DOHH2 (cell line): ENCODE measurements at regions not wholly inside any gene's neighbourhood (a gene's known extent, or its start where the extent isn't known, plus 50 kb on each side); places are given as distances from the start of the nearest gene placed in this dataset.

Experiments
- H3F3A ChIP-seq: fragments of 200-600 bp; sonication (generic), shearing (Covaris generic); 2 replicates; pipeline ENCODE4 v1.6.0; 2016; ENCODE audit warnings: antibody characterized with exemption, mild to moderate bottlenecking; ENCODE audit not compliant: control insufficient read depth, insufficient read depth
- H3K27ac ChIP-seq: fragments of 200-600 bp; sonication (generic); 2 replicates; pipeline ENCODE4 v1.5.1; 2014; ENCODE audit warnings: low read depth, mild to moderate bottlenecking, low read length, moderate library complexity
- H3K27me3 ChIP-seq: fragments of 200-600 bp; sonication (generic); 2 replicates; pipeline ENCODE4 v1.6.1; 2014; ENCODE audit warnings: mild to moderate bottlenecking, low read length, mixed read lengths; ENCODE audit not compliant: control insufficient read depth
- H3K36me3 ChIP-seq: fragments of 200-600 bp; sonication (generic); 2 replicates; pipeline ENCODE4 v1.6.1; 2014; ENCODE audit warnings: mild to moderate bottlenecking, low read length, moderate library complexity, mixed read lengths; ENCODE audit not compliant: control insufficient read depth
- H3K4me1 ChIP-seq: fragments of 200-600 bp; sonication (generic); 2 replicates; pipeline ENCODE4 v1.6.1; 2014; ENCODE audit warnings: mild to moderate bottlenecking, low read length, mixed read lengths; ENCODE audit not compliant: control insufficient read depth
- H3K4me2 ChIP-seq: fragments of 200-600 bp; sonication (generic); 2 replicates; pipeline ENCODE4 v1.6.0; 2014; ENCODE audit warnings: mild to moderate bottlenecking, low read length, moderate library complexity
- H3K4me3 ChIP-seq: fragments of 200-600 bp; sonication (generic); 2 replicates; pipeline ENCODE4 v1.5.1; 2014; ENCODE audit warnings: mild to moderate bottlenecking, low read length, mixed read lengths
- H3K79me2 ChIP-seq: fragments of 200-600 bp; sonication (generic); 2 replicates; pipeline ENCODE4 v1.6.1; 2014; ENCODE audit warnings: mild to moderate bottlenecking, low read length, mixed read lengths; ENCODE audit not compliant: control insufficient read depth
- H3K9me2 ChIP-seq: fragments of 200-600 bp; sonication (generic); replicated peaks from 2 replicates; pipeline ENCODE4 v1.6.1; 2014; ENCODE audit warnings: mild to moderate bottlenecking, low read length, mixed read lengths; ENCODE audit not compliant: control insufficient read depth
- H3K9me3 ChIP-seq: fragments of 200-600 bp; sonication (generic); 2 replicates; pipeline ENCODE4 v1.6.1; 2014; ENCODE audit warnings: antibody characterized with exemption, low read length, mixed read lengths; ENCODE audit not compliant: control insufficient read depth, insufficient read depth
- H4K20me1 ChIP-seq: fragments of 200-600 bp; sonication (generic); 2 replicates; pipeline ENCODE4 v1.6.0; 2014; ENCODE audit warnings: low read depth, mild to moderate bottlenecking, antibody characterized with exemption, low read length, moderate library complexity; ENCODE audit not compliant: control insufficient read depth, insufficient read depth
- CTCF ChIP-seq: fragments of 200-600 bp; sonication (generic); IDR thresholded peaks from one replicate; pipeline ENCODE4 v1.5.1; 2014; ENCODE audit warnings: antibody characterized with exemption, mild to moderate bottlenecking, low read depth, low read length; ENCODE audit not compliant: poor library complexity, severe bottlenecking
- EZH2phosphoT487 ChIP-seq: fragments of 200-600 bp; sonication (generic); IDR thresholded peaks from 2 replicates; pipeline ENCODE4 v1.6.1; 2017; ENCODE audit warnings: borderline replicate concordance, mild to moderate bottlenecking, antibody characterized with exemption, low read length, moderate library complexity, mixed read lengths

- Histone ChIP-seq H3K36me3 (no peaks in the 10 kb centered on the region), H3K9me2 (no peaks in the 10 kb centered on the region), H3F3A (no peaks in the 10 kb centered on the region), H3K79me2 (no peaks in the 10 kb centered on the region), H4K20me1 (no peaks in the 10 kb centered on the region), H3K4me1 (no peaks in the 10 kb centered on the region), H3K4me3 (no peak overlapping the region), H3K27ac (no peak overlapping the region), H3K4me2 (no peak overlapping the region), H3K27me3 (no peaks in the 10 kb centered on the region), H3K9me3 (no peaks in the 10 kb centered on the region)
- TF ChIP-seq EZH2phosphoT487 (no peak), CTCF (no peak)
Observed at GRCh38 chr10:84997870-84998269, 669.5 kb downstream of the CCSER2 start.

- H4K20me1 ChIP-seq, result no peaks in the 10 kb centered on the region
- no peaks in the 10 kb centered on the region for H3K79me2 ChIP-seq
- H3K4me1 ChIP-seq, result no peaks in the 10 kb centered on the region
- no peaks in the 10 kb centered on the region for H3K9me3 ChIP-seq
- no peak overlapping the region for H3K4me3 ChIP-seq
- no peaks in the 10 kb centered on the region for H3K36me3 ChIP-seq
- H3K9me2 ChIP-seq, result no peaks in the 10 kb centered on the region
- no peak overlapping the region for H3K4me2 ChIP-seq
- TF ChIP-seq CTCF (no peak), EZH2phosphoT487 (no peak)
- no peak overlapping the region for H3K27ac ChIP-seq
- H3F3A ChIP-seq, result no peaks in the 10 kb centered on the region
- no peaks in the 10 kb centered on the region for H3K27me3 ChIP-seq
Observed at GRCh38 chr10:84999929-85000328, 671.5 kb downstream of the CCSER2 start.

GRCh38 chr10:85003083-85003482 lies 674.7 kb downstream of the CCSER2 start:
- no peak overlapping the region for H3K4me2 ChIP-seq
- no peak overlapping the region for H3K4me3 ChIP-seq
- no peaks in the 10 kb centered on the region for H3K4me1 ChIP-seq

More at GRCh38 chr10:85003083-85003482, 674.7 kb downstream of the CCSER2 start:
- no peaks in the 10 kb centered on the region for H3K9me3 ChIP-seq
- H3K27me3 ChIP-seq, result no peaks in the 10 kb centered on the region
- no peaks in the 10 kb centered on the region for H3K79me2 ChIP-seq
- TF ChIP-seq EZH2phosphoT487, result no peak
- no peak for TF ChIP-seq CTCF
- no peaks in the 10 kb centered on the region for H4K20me1 ChIP-seq
- no peaks in the 10 kb centered on the region for H3F3A ChIP-seq
- H3K9me2 ChIP-seq, result no peaks in the 10 kb centered on the region
- H3K36me3 ChIP-seq, result no peaks in the 10 kb centered on the region
- H3K27ac ChIP-seq, result no peak overlapping the region
